Type B pancreatic cell (in vitro differentiated cells): ENCODE measurements at regions not wholly inside any gene's neighbourhood (a gene's known extent, or its start where the extent isn't known, plus 50 kb on each side); places are given as distances from the start of the nearest gene placed in this dataset.

Source experiments
- DNase-seq: peaks from one replicate; pipeline ENCODE4 v3.0.0; 2021; ENCODE audit warnings: mixed read lengths; ENCODE audit not compliant: unreplicated experiment; ENCODE audit errors: extremely low spot score
- H3K27ac Mint-ChIP-seq: 2 replicates; pipeline ENCODE4 v1.8.0; 2021; ENCODE audit warnings: mild to moderate bottlenecking, mixed read lengths
- H3K27me3 Mint-ChIP-seq: 2 replicates; pipeline ENCODE4 v1.8.0; 2021; ENCODE audit warnings: mixed read lengths
- H3K36me3 Mint-ChIP-seq: 2 replicates; pipeline ENCODE4 v1.8.0; 2021; ENCODE audit warnings: mixed read lengths
- H3K4me1 Mint-ChIP-seq: one replicate; pipeline ENCODE4 v1.8.0; 2021; ENCODE audit warnings: mixed read lengths; ENCODE audit not compliant: unreplicated experiment
- H3K4me3 Mint-ChIP-seq: 2 replicates; pipeline ENCODE4 v1.8.0; 2021; ENCODE audit warnings: mild to moderate bottlenecking, mixed read lengths
- H3K9me3 Mint-ChIP-seq: 2 replicates; pipeline ENCODE4 v1.8.0; 2021; ENCODE audit warnings: mixed read lengths
- TF ChIP-seq, protein P1 (sequence below): fragments of 200-600 bp; sonication (generic); conservative IDR thresholded peaks from 2 replicates; pipeline ENCODE4 v1.5.0; 2021; ENCODE audit warnings: antibody characterized with exemption, mild to moderate bottlenecking

DNA sequence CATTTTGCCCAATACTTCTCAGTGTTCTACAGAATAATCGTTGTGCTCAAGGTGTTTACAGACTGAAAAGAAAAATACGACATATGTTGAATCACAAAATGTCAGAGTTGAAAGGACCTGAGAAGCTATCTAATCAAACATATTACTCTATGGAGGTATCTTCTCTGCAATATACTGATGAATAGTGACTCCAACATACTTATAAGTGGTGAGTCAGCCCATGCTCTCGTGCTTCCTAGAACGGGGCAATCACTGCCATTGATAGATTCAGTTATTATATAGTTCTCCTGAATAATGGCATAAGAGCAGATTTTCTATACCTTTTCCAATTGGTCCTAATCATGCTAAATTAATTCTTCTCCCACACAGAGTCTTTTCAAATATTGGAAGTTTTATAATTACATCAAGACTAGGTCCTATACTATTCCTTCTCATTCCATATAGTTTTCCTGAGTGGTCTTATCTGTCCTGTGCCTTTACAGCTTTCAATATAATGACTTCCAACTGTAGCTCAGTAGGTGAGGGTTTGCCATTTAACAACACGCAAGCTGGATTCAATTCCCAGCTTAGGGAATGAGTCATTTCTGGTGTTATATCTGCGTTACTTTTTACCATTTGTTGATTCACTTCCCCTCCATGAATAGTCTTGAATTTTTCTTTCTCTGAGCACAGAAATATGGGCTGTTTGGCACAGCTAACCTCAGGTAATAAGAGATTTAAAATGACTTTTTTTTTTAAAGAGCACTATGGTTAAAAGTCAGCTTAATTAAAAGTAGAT, 81.1 kb downstream of the PLK2 start:
- H3K9me3 Mint-ChIP-seq, result peaks cover 16% of the 10 kb centered on the region
- no peaks in the 10 kb centered on the region for H3K4me1 Mint-ChIP-seq
- TF ChIP-seq, protein P1, sequence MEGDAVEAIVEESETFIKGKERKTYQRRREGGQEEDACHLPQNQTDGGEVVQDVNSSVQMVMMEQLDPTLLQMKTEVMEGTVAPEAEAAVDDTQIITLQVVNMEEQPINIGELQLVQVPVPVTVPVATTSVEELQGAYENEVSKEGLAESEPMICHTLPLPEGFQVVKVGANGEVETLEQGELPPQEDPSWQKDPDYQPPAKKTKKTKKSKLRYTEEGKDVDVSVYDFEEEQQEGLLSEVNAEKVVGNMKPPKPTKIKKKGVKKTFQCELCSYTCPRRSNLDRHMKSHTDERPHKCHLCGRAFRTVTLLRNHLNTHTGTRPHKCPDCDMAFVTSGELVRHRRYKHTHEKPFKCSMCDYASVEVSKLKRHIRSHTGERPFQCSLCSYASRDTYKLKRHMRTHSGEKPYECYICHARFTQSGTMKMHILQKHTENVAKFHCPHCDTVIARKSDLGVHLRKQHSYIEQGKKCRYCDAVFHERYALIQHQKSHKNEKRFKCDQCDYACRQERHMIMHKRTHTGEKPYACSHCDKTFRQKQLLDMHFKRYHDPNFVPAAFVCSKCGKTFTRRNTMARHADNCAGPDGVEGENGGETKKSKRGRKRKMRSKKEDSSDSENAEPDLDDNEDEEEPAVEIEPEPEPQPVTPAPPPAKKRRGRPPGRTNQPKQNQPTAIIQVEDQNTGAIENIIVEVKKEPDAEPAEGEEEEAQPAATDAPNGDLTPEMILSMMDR, result no peak
- peaks cover 5% of the 10 kb centered on the region for H3K36me3 Mint-ChIP-seq
- no peak overlapping the region for H3K27ac Mint-ChIP-seq
- H3K27me3 Mint-ChIP-seq, result no peaks in the 10 kb centered on the region
- DNase-seq, result no peak
- H3K4me3 Mint-ChIP-seq, result no peak overlapping the region

DNA sequence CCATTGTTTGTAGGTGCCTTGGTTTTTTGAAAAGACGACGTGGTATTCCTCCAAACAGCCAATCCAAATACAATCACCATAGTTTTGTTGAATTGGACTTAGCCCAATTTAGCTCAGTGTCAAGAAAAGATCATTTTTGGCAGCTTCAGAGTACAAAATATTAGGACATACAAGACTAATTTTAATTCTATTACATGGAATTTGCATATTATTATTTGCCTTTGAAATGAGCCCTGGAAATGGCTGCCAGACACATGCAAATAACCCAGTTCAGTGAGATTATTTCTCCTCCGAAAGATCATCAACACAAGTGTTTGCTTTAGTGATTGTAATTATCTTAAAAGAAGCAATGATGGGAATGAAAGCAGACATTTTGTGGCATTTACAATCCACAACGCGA, 89.3 kb downstream of the PLK2 start:
- Mint-ChIP-seq H3K36me3 (no peaks in the 10 kb centered on the region), H3K27ac (no peak overlapping the region), H3K4me1 (no peaks in the 10 kb centered on the region), H3K27me3 (no peaks in the 10 kb centered on the region), H3K9me3 (peaks cover 9% of the 10 kb centered on the region), H3K4me3 (no peak overlapping the region)
- TF ChIP-seq, protein P1, result no peak
- no peak for DNase-seq

DNA sequence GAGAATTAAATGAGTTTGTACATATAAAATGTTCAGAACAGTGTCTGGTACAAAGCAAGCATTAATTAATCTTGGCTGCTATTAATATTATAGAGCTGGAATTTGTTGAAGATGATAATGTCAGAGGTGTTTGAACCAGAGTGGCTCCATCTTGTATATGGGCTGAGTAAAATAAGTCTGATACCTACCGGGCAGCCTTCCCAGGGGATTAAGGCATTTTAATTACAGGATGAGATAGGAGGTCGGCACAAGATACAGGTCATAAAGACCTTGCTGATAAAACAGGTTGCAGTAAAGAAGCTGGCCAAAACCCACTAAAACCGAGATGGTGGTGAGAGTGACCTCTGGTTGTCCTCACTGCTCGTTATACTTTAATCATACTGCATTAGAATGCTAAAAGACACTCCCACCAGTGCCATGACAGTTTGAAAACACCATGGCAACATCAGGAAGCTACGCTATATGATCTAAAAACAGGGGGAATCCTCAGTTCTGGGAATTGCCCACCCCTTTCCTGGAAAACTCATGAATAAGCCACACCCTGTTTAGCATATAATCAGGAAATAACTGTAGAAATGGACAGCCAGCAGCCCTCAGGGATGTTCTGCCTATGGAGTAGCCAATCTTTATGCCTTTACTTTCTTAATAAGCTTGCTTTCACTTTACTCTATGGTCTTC, 90.2 kb downstream of the PLK2 start:
- Mint-ChIP-seq H3K9me3 (peaks cover 12% of the 10 kb centered on the region), H3K27me3 (no peaks in the 10 kb centered on the region), H3K4me1 (no peaks in the 10 kb centered on the region), H3K27ac (no peak overlapping the region), H3K36me3 (no peaks in the 10 kb centered on the region), H3K4me3 (no peak overlapping the region)
- DNase-seq, result no peak
- TF ChIP-seq, protein P1, result no peak

DNA sequence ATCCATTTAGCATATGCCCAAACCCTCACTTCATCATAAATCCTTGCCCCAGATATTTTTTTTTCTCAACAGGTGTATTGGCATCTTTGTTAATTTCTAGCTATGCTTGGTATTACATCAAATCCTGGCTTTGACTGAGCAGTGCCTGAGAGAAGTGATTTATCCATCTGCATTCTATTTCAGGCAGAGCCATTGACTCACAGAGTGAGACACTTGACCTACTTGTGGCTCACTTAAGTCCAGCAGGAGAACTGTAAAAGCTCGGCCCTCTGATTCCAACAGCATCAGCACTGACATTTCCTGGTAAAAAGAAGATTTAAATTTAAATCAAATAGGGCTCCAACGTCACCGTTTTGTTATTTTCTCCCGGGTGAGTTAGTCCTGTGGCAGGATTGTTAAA, 93.4 kb downstream of the PLK2 start:
- DNase-seq, result no peak
- TF ChIP-seq, protein P1, result no peak
- Mint-ChIP-seq H3K4me1 (no peaks in the 10 kb centered on the region), H3K27ac (no peak overlapping the region), H3K36me3 (no peaks in the 10 kb centered on the region), H3K9me3 (peaks cover 10% of the 10 kb centered on the region), H3K4me3 (no peak overlapping the region), H3K27me3 (no peaks in the 10 kb centered on the region)

DNA sequence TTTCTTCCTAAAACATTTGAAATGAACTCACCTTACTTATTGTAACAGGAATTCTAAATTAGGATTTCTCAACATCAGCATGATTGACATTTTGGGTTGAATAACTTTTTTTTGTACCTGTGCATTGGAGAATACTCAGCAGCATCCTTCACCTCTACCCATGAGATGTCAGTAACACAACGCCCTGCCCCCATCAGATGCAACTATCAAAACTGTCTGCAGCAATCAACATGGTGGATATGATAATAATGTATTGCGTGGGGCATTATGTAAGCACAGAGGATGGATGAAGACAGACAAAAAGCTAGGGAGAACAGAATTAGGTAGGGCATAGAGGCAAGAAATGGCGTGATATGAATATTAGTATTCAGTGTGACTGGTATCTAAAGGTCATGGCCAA, 94.1 kb downstream of the PLK2 start:
- H3K4me1 Mint-ChIP-seq, result no peaks in the 10 kb centered on the region
- no peaks in the 10 kb centered on the region for H3K27me3 Mint-ChIP-seq
- no peak overlapping the region for H3K27ac Mint-ChIP-seq
- DNase-seq, result no peak
- no peaks in the 10 kb centered on the region for H3K36me3 Mint-ChIP-seq
- peaks cover 10% of the 10 kb centered on the region for H3K9me3 Mint-ChIP-seq
- H3K4me3 Mint-ChIP-seq, result no peak overlapping the region
- TF ChIP-seq, protein P1, result no peak
